ENCODE measurements at regions not wholly inside any gene's neighbourhood (a gene's known extent, or its start where the extent isn't known, plus 50 kb on each side); places are given as distances from the start of the nearest gene placed in this dataset.

DNA sequence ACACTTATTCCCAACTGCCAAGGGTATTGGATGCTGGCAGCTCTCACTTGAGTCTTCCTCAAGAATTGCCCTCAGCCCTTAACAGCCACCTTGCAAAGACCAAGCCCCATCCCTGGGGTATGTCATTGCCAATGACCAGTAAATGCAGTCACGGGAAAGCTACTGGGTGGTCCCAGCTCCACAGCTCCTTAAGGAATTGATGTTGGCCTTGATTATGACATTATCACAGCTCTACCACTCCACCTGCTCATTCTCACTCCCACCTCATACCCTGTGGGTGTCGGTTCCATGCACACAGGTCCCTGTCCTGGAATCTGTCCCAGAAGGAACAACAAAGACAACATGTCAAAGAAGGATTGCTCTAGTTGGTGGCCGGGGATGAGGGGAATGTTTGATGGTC lies 60.5 kb upstream of the GJB5 start:
- no peaks in the 10 kb centered on the region for H3K36me3 Mint-ChIP-seq (ENCODE audit: insufficient read depth, unreplicated experiment)
- Histone ChIP-seq H3K9me3 (no peaks in the 10 kb centered on the region), H3K4me1 (no peaks in the 10 kb centered on the region), H3K27me3 (replicated peaks; ENCODE audit: control insufficient read depth, insufficient read depth, low read length) (no peaks in the 10 kb centered on the region), H3K36me3 (ENCODE audit: control insufficient read depth, insufficient read depth, low read length) (no peaks in the 10 kb centered on the region), H3K4me3 (ENCODE audit: low read depth, low read length) (no peak overlapping the region)
- intact Hi-C loops (cut with micrococcal nuclease; ENCODE audit: unreplicated experiment): no loop called here
- H3K27ac Mint-ChIP-seq (ENCODE audit: unreplicated experiment): no peak overlapping the region
- TF ChIP-seq, protein P1, sequence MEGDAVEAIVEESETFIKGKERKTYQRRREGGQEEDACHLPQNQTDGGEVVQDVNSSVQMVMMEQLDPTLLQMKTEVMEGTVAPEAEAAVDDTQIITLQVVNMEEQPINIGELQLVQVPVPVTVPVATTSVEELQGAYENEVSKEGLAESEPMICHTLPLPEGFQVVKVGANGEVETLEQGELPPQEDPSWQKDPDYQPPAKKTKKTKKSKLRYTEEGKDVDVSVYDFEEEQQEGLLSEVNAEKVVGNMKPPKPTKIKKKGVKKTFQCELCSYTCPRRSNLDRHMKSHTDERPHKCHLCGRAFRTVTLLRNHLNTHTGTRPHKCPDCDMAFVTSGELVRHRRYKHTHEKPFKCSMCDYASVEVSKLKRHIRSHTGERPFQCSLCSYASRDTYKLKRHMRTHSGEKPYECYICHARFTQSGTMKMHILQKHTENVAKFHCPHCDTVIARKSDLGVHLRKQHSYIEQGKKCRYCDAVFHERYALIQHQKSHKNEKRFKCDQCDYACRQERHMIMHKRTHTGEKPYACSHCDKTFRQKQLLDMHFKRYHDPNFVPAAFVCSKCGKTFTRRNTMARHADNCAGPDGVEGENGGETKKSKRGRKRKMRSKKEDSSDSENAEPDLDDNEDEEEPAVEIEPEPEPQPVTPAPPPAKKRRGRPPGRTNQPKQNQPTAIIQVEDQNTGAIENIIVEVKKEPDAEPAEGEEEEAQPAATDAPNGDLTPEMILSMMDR (IDR thresholded peaks at IDR 0.05; ENCODE audit: insufficient read depth in 1 of 2, low read depth in 1 of 2, low read length in 1 of 2, severe bottlenecking in 1 of 2, unreplicated experiment in 1 of 2): no peak
- no peaks in the 10 kb centered on the region for H3K9me3 Mint-ChIP-seq (ENCODE audit: unreplicated experiment)
- no peak for DNase-seq
- no peak overlapping the region for H3K4me3 Mint-ChIP-seq (ENCODE audit: unreplicated experiment)
- no TSS peak for BruUV-seq (replicated peaks)
- POLR2A ChIA-PET: no interaction called here
- CTCF ChIA-PET: no interaction called here
- H3K4me1 Mint-ChIP-seq (ENCODE audit: low read depth, unreplicated experiment): peaks cover 5% of the 10 kb centered on the region
- peaks cover 6% of the 10 kb centered on the region for H3K27me3 Mint-ChIP-seq (ENCODE audit: insufficient read depth, unreplicated experiment)

DNA sequence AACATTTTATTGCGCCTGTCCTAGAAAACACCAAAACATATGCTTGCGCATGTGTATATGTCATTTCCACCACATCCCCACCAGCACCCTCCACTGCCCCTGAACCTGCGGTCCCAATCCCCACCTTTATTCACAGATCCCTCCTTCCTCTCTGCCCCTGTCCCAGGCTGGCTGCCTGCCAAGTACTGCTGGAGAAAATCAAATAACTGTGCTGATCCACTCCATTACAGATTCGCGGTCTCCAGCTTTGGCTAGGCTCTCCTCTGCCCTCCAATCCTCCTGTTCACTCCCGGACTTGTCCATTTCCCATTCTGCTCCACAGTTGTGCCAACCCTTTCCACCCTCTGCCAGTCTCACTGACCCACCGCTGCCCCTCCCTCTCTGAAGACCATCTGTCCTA lies 59.3 kb upstream of the GJB5 start:
- Histone ChIP-seq H3K9me3 (no peaks in the 10 kb centered on the region), H3K36me3 (ENCODE audit: control insufficient read depth, insufficient read depth, low read length) (no peaks in the 10 kb centered on the region), H3K27me3 (replicated peaks; ENCODE audit: control insufficient read depth, insufficient read depth, low read length) (no peaks in the 10 kb centered on the region), H3K4me3 (ENCODE audit: low read depth, low read length) (no peak overlapping the region), H3K4me1 (no peaks in the 10 kb centered on the region)
- H3K36me3 Mint-ChIP-seq (ENCODE audit: insufficient read depth, unreplicated experiment): no peaks in the 10 kb centered on the region
- ChIA-PET POLR2A (no interaction called here), CTCF (interaction anchor here (1.0 kb wide), 1 partner anchor 47 kb away, joined by 3 read pairs; no protein-coding TSS in a partner anchor)
- no peak overlapping the region for H3K27ac Mint-ChIP-seq (ENCODE audit: unreplicated experiment)
- no TSS peak for BruUV-seq (replicated peaks)
- no peak overlapping the region for H3K4me3 Mint-ChIP-seq (ENCODE audit: unreplicated experiment)
- H3K27me3 Mint-ChIP-seq (ENCODE audit: insufficient read depth, unreplicated experiment): peaks cover 6% of the 10 kb centered on the region
- intact Hi-C loops (cut with micrococcal nuclease; ENCODE audit: unreplicated experiment): no loop called here
- peaks cover 5% of the 10 kb centered on the region for H3K4me1 Mint-ChIP-seq (ENCODE audit: low read depth, unreplicated experiment)
- no peak for DNase-seq
- no peaks in the 10 kb centered on the region for H3K9me3 Mint-ChIP-seq (ENCODE audit: unreplicated experiment)
- TF ChIP-seq, protein P1 (IDR thresholded peaks at IDR 0.05; ENCODE audit: insufficient read depth in 1 of 2, low read depth in 1 of 2, low read length in 1 of 2, severe bottlenecking in 1 of 2, unreplicated experiment in 1 of 2): no peak

DNA sequence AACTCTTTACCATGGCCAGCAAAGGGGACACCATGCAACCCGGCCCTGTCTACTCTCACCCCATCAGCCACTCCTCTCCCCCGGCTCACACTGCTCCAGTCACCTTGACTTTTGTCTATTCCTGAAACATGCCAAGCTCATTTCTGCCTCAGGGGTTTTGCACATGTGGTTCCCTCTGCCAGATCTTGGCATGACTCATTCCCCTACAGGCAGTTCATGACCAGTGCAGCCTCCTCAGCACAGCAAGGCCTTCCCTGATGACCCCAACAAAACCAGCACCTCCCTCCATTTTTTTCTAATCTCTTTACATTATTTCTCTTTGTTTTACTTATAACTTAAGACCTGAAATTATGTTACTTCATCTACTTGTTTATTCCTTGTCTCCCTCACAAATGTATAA lies 58.6 kb upstream of the GJB5 start:
- no peak for DNase-seq
- Mint-ChIP-seq H3K4me3 (ENCODE audit: unreplicated experiment) (no peak overlapping the region), H3K9me3 (ENCODE audit: unreplicated experiment) (no peaks in the 10 kb centered on the region), H3K27me3 (ENCODE audit: insufficient read depth, unreplicated experiment) (peaks cover 6% of the 10 kb centered on the region), H3K27ac (ENCODE audit: unreplicated experiment) (no peak overlapping the region), H3K4me1 (ENCODE audit: low read depth, unreplicated experiment) (peaks cover 5% of the 10 kb centered on the region), H3K36me3 (ENCODE audit: insufficient read depth, unreplicated experiment) (no peaks in the 10 kb centered on the region)
- CTCF ChIA-PET: interaction anchor here (1.0 kb wide), 1 partner anchor 46 kb away, joined by 3 read pairs; no protein-coding TSS in a partner anchor
- intact Hi-C loops (cut with micrococcal nuclease; ENCODE audit: unreplicated experiment): no loop called here
- POLR2A ChIA-PET: no interaction called here
- no peaks in the 10 kb centered on the region for H3K27me3 ChIP-seq (replicated peaks; ENCODE audit: control insufficient read depth, insufficient read depth, low read length)
- H3K36me3 ChIP-seq (ENCODE audit: control insufficient read depth, insufficient read depth, low read length): no peaks in the 10 kb centered on the region
- no peaks in the 10 kb centered on the region for H3K4me1 ChIP-seq
- no peak overlapping the region for H3K4me3 ChIP-seq (ENCODE audit: low read depth, low read length)
- H3K9me3 ChIP-seq: no peaks in the 10 kb centered on the region
- TF ChIP-seq, protein P1 (IDR thresholded peaks at IDR 0.05; ENCODE audit: insufficient read depth in 1 of 2, low read depth in 1 of 2, low read length in 1 of 2, severe bottlenecking in 1 of 2, unreplicated experiment in 1 of 2): no peak
- BruUV-seq (replicated peaks): no TSS peak
